ENCODE measurements at regions not wholly inside any gene's neighbourhood (a gene's known extent, or its start where the extent isn't known, plus 50 kb on each side); places are given as distances from the start of the nearest gene placed in this dataset.

GRCh38 chr14:95763875-95764274 lies 50.0 kb upstream of the TCL1A start:
- TF ChIP-seq POLR2A (IDR thresholded peaks at IDR 0.05) (no peak), CTCF (IDR thresholded peaks at IDR 0.05) (no peak)
- H3K4me3 ChIP-seq (ENCODE audit: low read depth, poor library complexity, severe bottlenecking): no peak overlapping the region
- 88 to 90% methylated on average over 3 of the region's 3 CpGs for WGBS, 2 donors
- no peak for DNase-seq (ENCODE audit: low spot score in 2 of 2)
- intact Hi-C loops (cut with DNase I; ENCODE audit: low total_unique reads): no loop called here

Measured in lower leg skin (tissue), 4 donors.